ENCODE measurements at regions not wholly inside any gene's neighbourhood (a gene's known extent, or its start where the extent isn't known, plus 50 kb on each side); places are given as distances from the start of the nearest gene placed in this dataset.

GRCh38 chr4:135123632-135124031, 922.0 kb upstream of the PABPC4L start:
- Histone ChIP-seq H3K27me3 (no peaks in the 10 kb centered on the region), H3K4me1 (no peaks in the 10 kb centered on the region), H3K36me3 (no peaks in the 10 kb centered on the region), H3K4me3 (no peak overlapping the region), H3K9me3 (no peaks in the 10 kb centered on the region), H3K27ac (no peak overlapping the region)
- ATAC-seq (no peak), FAIRE-seq (no peak), DNase-seq (no peak)
- intact Hi-C loops (cut with DNase I), result no loop called here
- no peak for TF ChIP-seq CTCF (IDR thresholded peaks at IDR 0.05)
- WGBS, 2 donors, result 90 to 96% methylated on average over 1 of the region's 1 CpG

GRCh38 chr4:135122457-135122856, 920.9 kb upstream of the PABPC4L start:
- no peak for DNase-seq

GRCh38 chr4:135120195-135120594, 918.6 kb upstream of the PABPC4L start:
- intact Hi-C loops (cut with DNase I), result no loop called here
- H3K27me3 ChIP-seq, result no peaks in the 10 kb centered on the region
- no peak overlapping the region for H3K27ac ChIP-seq
- no peaks in the 10 kb centered on the region for H3K36me3 ChIP-seq
- no peak for TF ChIP-seq CTCF (IDR thresholded peaks at IDR 0.05)
- ATAC-seq (no peak), FAIRE-seq (no peak), DNase-seq (no peak)
- no peaks in the 10 kb centered on the region for H3K9me3 ChIP-seq
- WGBS, 2 donors, result 58 to 62% methylated on average over 4 of the region's 4 CpGs
- H3K4me1 ChIP-seq, result no peaks in the 10 kb centered on the region
- H3K4me3 ChIP-seq, result no peak overlapping the region

More at GRCh38 chr4:135122457-135122856, 920.9 kb upstream of the PABPC4L start:
- Histone ChIP-seq H3K27me3 (no peaks in the 10 kb centered on the region), H3K9me3 (no peaks in the 10 kb centered on the region), H3K4me3 (no peak overlapping the region), H3K4me1 (no peaks in the 10 kb centered on the region), H3K36me3 (no peaks in the 10 kb centered on the region), H3K27ac (no peak overlapping the region)
- no peak for TF ChIP-seq CTCF (IDR thresholded peaks at IDR 0.05)
- no peak for ATAC-seq
- intact Hi-C loops (cut with DNase I), result no loop called here
- WGBS, 2 donors, result 32 to 33% methylated on average over 2 of the region's 2 CpGs
- FAIRE-seq, result no peak

GRCh38 chr4:135114079-135114478, 912.5 kb upstream of the PABPC4L start:
- Histone ChIP-seq H3K4me1 (no peaks in the 10 kb centered on the region), H3K27me3 (no peaks in the 10 kb centered on the region), H3K9me3 (no peaks in the 10 kb centered on the region), H3K4me3 (no peak overlapping the region), H3K27ac (no peak overlapping the region), H3K36me3 (no peaks in the 10 kb centered on the region)
- no peak for TF ChIP-seq CTCF (IDR thresholded peaks at IDR 0.05)
- no peak for ATAC-seq
- no peak for DNase-seq
- 27 to 31% methylated on average over 2 of the region's 2 CpGs for WGBS, 2 donors
- intact Hi-C loops (cut with DNase I), result no loop called here
- no peak for FAIRE-seq

- ATAC-seq (no peak), FAIRE-seq (no peak), DNase-seq (no peak)
- TF ChIP-seq CTCF (IDR thresholded peaks at IDR 0.05), result no peak
- H3K4me3 ChIP-seq, result no peak overlapping the region
- intact Hi-C loops (cut with DNase I), result no loop called here
- H3K4me1 ChIP-seq, result no peaks in the 10 kb centered on the region
- no peak overlapping the region for H3K27ac ChIP-seq
- no peaks in the 10 kb centered on the region for H3K27me3 ChIP-seq
- H3K36me3 ChIP-seq, result no peaks in the 10 kb centered on the region
- WGBS, 2 donors, result 69 to 84% methylated on average over 2 of the region's 2 CpGs
- H3K9me3 ChIP-seq, result no peaks in the 10 kb centered on the region
Measured at GRCh38 chr4:135098061-135098460, 896.5 kb upstream of the PABPC4L start.

Data from pancreas (tissue), 10 donors.